Keratinocyte (primary cell): ENCODE measurements at regions not wholly inside any gene's neighbourhood (a gene's known extent, or its start where the extent isn't known, plus 50 kb on each side); places are given as distances from the start of the nearest gene placed in this dataset.

ENCODE experiments used
- DNase-seq: peaks from one replicate; pipeline ENCODE4 v3.0.0-alpha.2; 2011; ENCODE audit warnings: low read depth, missing footprints, low spot score
- FAIRE-seq: peaks from 2 replicates; lab custom pipeline; 2011; peaks lifted over from hg19 to GRCh38; lab: Jason Lieb, UNC
- H2AFZ ChIP-seq: 2 replicates; pipeline ENCODE4 v1.6.0; 2012; ENCODE audit warnings: low read length, control low read depth, inconsistent platforms; ENCODE audit not compliant: control insufficient read depth
- H3K27ac ChIP-seq: 2 replicates; pipeline ENCODE4 v1.5.1; 2011; ENCODE audit warnings: low read length; ENCODE audit not compliant: control insufficient read depth, insufficient read depth
- H3K27me3 ChIP-seq: 3 replicates; pipeline ENCODE4 v1.6.0; 2011; ENCODE audit warnings: low read length; ENCODE audit not compliant: control insufficient read depth, insufficient read depth; ENCODE audit errors: extremely low read depth
- H3K36me3 ChIP-seq, 2 experiments: 2 replicates in 1 of 2; 3 replicates in 1 of 2; pipeline ENCODE4 v1.5.1; 2011; ENCODE audit warnings: low read length in 2 of 2, mild to moderate bottlenecking in 1 of 2; ENCODE audit not compliant: control insufficient read depth in 2 of 2, insufficient read depth in 2 of 2; ENCODE audit errors: extremely low read depth in 1 of 2
- H3K4me1 ChIP-seq: 3 replicates; pipeline ENCODE4 v1.5.1; 2011; ENCODE audit warnings: low read length; ENCODE audit not compliant: control insufficient read depth, insufficient read depth; ENCODE audit errors: extremely low read depth
- H3K4me2 ChIP-seq: 3 replicates; pipeline ENCODE4 v1.6.0; 2011; ENCODE audit warnings: low read depth, low read length; ENCODE audit not compliant: control insufficient read depth, insufficient read depth; ENCODE audit errors: extremely low read depth
- H3K4me3 ChIP-seq, 3 experiments: fragments of 200-600 bp in 1 of 3; sonication (generic) in 1 of 3; 2 replicates in 2 of 3; 3 replicates in 1 of 3; pipeline ENCODE4 v1.5.1; 2011 to 2016; ENCODE audit warnings: low read length in 3 of 3, mild to moderate bottlenecking in 3 of 3, control low read depth in 2 of 3, inconsistent platforms in 1 of 3, low read depth in 1 of 3, mixed read lengths in 1 of 3, mixed run types in 1 of 3, moderate library complexity in 1 of 3; ENCODE audit not compliant: control insufficient read depth in 2 of 3, insufficient read depth in 2 of 3; ENCODE audit errors: extremely low read depth in 1 of 3
- H3K79me2 ChIP-seq: 2 replicates; pipeline ENCODE4 v1.6.0; 2012; ENCODE audit warnings: low read length; ENCODE audit not compliant: control insufficient read depth, insufficient read depth
- H3K9ac ChIP-seq: 3 replicates; pipeline ENCODE4 v1.6.0; 2011; ENCODE audit warnings: low read length; ENCODE audit not compliant: control insufficient read depth, insufficient read depth; ENCODE audit errors: extremely low read depth
- H3K9me1 ChIP-seq: 3 replicates; pipeline ENCODE4 v1.6.0; 2011; ENCODE audit warnings: low read length; ENCODE audit not compliant: control insufficient read depth, insufficient read depth; ENCODE audit errors: extremely low read depth
- H3K9me3 ChIP-seq: 2 replicates; pipeline ENCODE4 v1.5.1; 2012; ENCODE audit warnings: low read depth, low read length; ENCODE audit not compliant: control insufficient read depth
- H4K20me1 ChIP-seq: 3 replicates; pipeline ENCODE4 v1.6.0; 2011; ENCODE audit warnings: low read length; ENCODE audit not compliant: control insufficient read depth, insufficient read depth; ENCODE audit errors: extremely low read depth
- CTCF ChIP-seq, 3 experiments: IDR thresholded peaks in 1 of 3; conservative IDR thresholded peaks in 1 of 3; optimal IDR thresholded peaks in 1 of 3; 2 replicates in 2 of 3; 3 replicates in 1 of 3; pipeline versions ENCODE3 to v1.5.1; 2011; ENCODE audit warnings: low read length in 3 of 3, mild to moderate bottlenecking in 3 of 3, moderate library complexity in 2 of 3, control low read depth in 1 of 3, inconsistent platforms in 1 of 3; ENCODE audit not compliant: insufficient read depth in 2 of 3; ENCODE audit errors: extremely low read depth in 1 of 3
- EZH2 ChIP-seq: IDR thresholded peaks from one replicate; pipeline ENCODE4 v1.6.1; 2012; ENCODE audit warnings: inconsistent platforms, mild to moderate bottlenecking, low read length, moderate library complexity
- dilution Hi-C: fragments of 300-500 bp; cut with MboI; formaldehyde crosslinking; loops from one replicate; pipeline ENCODE4 v1.7.0; 2020; ENCODE audit warnings: low sequenced_read_pairs; ENCODE audit not compliant: extremely low pct_ligation_motif_present

GRCh38 chr4:37759833-37760232, 66.7 kb upstream of the PGM2 start:
- dilution Hi-C loops, result no loop called here
- H3K36me3 ChIP-seq, result no peaks in the 10 kb centered on the region
- no peaks in the 10 kb centered on the region for H3K79me2 ChIP-seq
- no peak for DNase-seq
- FAIRE-seq, result no peak
- no peak overlapping the region for H3K4me3 ChIP-seq
- H3K4me1 ChIP-seq, result peaks cover 32% of the 10 kb centered on the region
- no peak overlapping the region for H2AFZ ChIP-seq
- no peak overlapping the region for H3K4me2 ChIP-seq
- H3K9me1 ChIP-seq, result no peaks in the 10 kb centered on the region
- H3K9ac ChIP-seq, result no peak overlapping the region
- H3K27ac ChIP-seq, result no peak overlapping the region
- TF ChIP-seq EZH2, result no peak
- no peaks in the 10 kb centered on the region for H4K20me1 ChIP-seq
- no peaks in the 10 kb centered on the region for H3K9me3 ChIP-seq
- no peaks in the 10 kb centered on the region for H3K27me3 ChIP-seq

GRCh38 chr4:37758226-37758625, 68.3 kb upstream of the PGM2 start:
- DNase-seq, result no peak
- peak overlapping the region; percentile 26 for H3K27ac ChIP-seq

More at GRCh38 chr4:37758226-37758625, 68.3 kb upstream of the PGM2 start:
- dilution Hi-C loops, result no loop called here
- FAIRE-seq, result no peak
- no peaks in the 10 kb centered on the region for H3K36me3 ChIP-seq
- no peaks in the 10 kb centered on the region for H3K27me3 ChIP-seq
- no peak for TF ChIP-seq CTCF (optimal IDR thresholded peaks at IDR 0.05 in 1 of 3, IDR thresholded peaks at IDR 0.05 in 1 of 3, conservative IDR thresholded peaks at IDR 0.05 in 1 of 3; ENCODE audit: extremely low read depth in 1 of 3, insufficient read depth in 2 of 3, low read length in 3 of 3)
- no peaks in the 10 kb centered on the region for H3K9me3 ChIP-seq
- peak overlapping the region; percentile 72 for H3K4me2 ChIP-seq
- no peaks in the 10 kb centered on the region for H4K20me1 ChIP-seq
- H3K4me3 ChIP-seq, result no peak overlapping the region
- H3K4me1 ChIP-seq, result peaks cover 32% of the 10 kb centered on the region
- no peaks in the 10 kb centered on the region for H3K79me2 ChIP-seq
- H3K9me1 ChIP-seq, result no peaks in the 10 kb centered on the region
- H3K9ac ChIP-seq, result no peak overlapping the region
- peak overlapping the region; percentile 60 for H2AFZ ChIP-seq
